HCT116 (cell line): ENCODE measurements at regions not wholly inside any gene's neighbourhood (a gene's known extent, or its start where the extent isn't known, plus 50 kb on each side); places are given as distances from the start of the nearest gene placed in this dataset.

Source experiments
- ATAC-seq: fragments of 200-7000 bp; cut with Tn5 transposase; 2 replicates; pipeline ENCODE4 v1.9.1; 2020; ENCODE audit warnings: mild to moderate bottlenecking, moderate library complexity
- BruUV-seq: library from RNA; stranded (reverse); fragments of 400-500 nt; replicated peaks from 2 replicates; lab custom pipeline; 2021; lab: Mats Ljungman, UMichigan
- CTCF ChIA-PET: fragments of 300-600 bp; sonication (Branson Sonifier 250); formaldehyde crosslinking; loops from one replicate; lab custom pipeline; 2021; ENCODE audit warnings: antibody characterized with exemption; lab: Charles Lee
- POLR2A ChIA-PET: fragments of 300-600, 350-600 bp; sonication (Branson Sonifier 250); formaldehyde crosslinking; loops from one replicate; lab custom pipeline; 2021; ENCODE audit warnings: antibody characterized with exemption; lab: Charles Lee
- RAD21 ChIA-PET, 2 experiments: fragments of 300-600 bp; sonication (Branson Sonifier 250); formaldehyde crosslinking; loops; one replicate each; lab custom pipeline; 2023; ENCODE audit warnings: low total read pairs in 2 of 2; ENCODE audit not compliant: uncharacterized antibody in 2 of 2, unreplicated experiment in 2 of 2, low non-redundant PET in 1 of 2; lab: Charles Lee
- DNase-seq: peaks from one replicate; pipeline ENCODE4 v3.0.0-alpha.2; 2010; ENCODE audit warnings: low read depth, low spot score
- H2AFZ ChIP-seq: fragments of 200-600 bp; shearing (Covaris generic), sonication (generic); 2 replicates; pipeline ENCODE4 v1.6.1; 2017; ENCODE audit warnings: low read depth, mixed run types, mixed read lengths, antibody characterized with exemption, low read length; ENCODE audit not compliant: poor library complexity, severe bottlenecking
- H3K27ac ChIP-seq: 2 replicates; pipeline ENCODE4 v1.5.1; 2012; ENCODE audit warnings: low read depth, low read length
- H3K27me3 ChIP-seq: fragments of 200-600 bp; sonication (generic); 2 replicates; pipeline ENCODE4 v1.6.1; 2016; ENCODE audit warnings: mixed run types, low read length, mixed read lengths; ENCODE audit not compliant: insufficient read depth
- H3K36me3 ChIP-seq, 2 experiments: fragments of 200-500 bp in 1 of 2; fragments of 200-600 bp in 1 of 2; sonication (Bioruptor generic) in 1 of 2; sonication (generic) in 1 of 2; 2 replicates each; pipeline versions ENCODE4 v1.5.1 to v1.6.1; 2014 to 2016; ENCODE audit warnings: low read length in 2 of 2, inconsistent platforms in 1 of 2, mixed read lengths in 1 of 2, mixed run types in 1 of 2; ENCODE audit not compliant: insufficient read depth in 2 of 2, control insufficient read depth in 1 of 2
- H3K4me1 ChIP-seq, 2 experiments: fragments of 200-600 bp in 1 of 2; sonication (generic) in 1 of 2; 2 replicates each; pipeline versions ENCODE4 v1.5.1 to v1.6.1; 2012 to 2017; ENCODE audit warnings: low read length in 2 of 2, inconsistent platforms in 1 of 2, mild to moderate bottlenecking in 1 of 2, mixed read lengths in 1 of 2, mixed run types in 1 of 2, moderate library complexity in 1 of 2; ENCODE audit not compliant: insufficient read depth in 2 of 2, control insufficient read depth in 1 of 2
- H3K4me2 ChIP-seq: fragments of 200-600 bp; sonication (generic); 2 replicates; pipeline ENCODE4 v1.6.1; 2017; ENCODE audit warnings: mixed run types, low read length, mixed read lengths
- H3K4me3 ChIP-seq, 2 experiments: fragments of 200-600 bp in 1 of 2; sonication (generic) in 1 of 2; replicated peaks in 1 of 2; 2 replicates each; pipeline ENCODE4 v1.5.1; 2011 to 2016; ENCODE audit warnings: low read length in 2 of 2, control low read depth in 1 of 2, low read depth in 1 of 2, mild to moderate bottlenecking in 1 of 2, mixed read lengths in 1 of 2, mixed run types in 1 of 2
- H3K79me2 ChIP-seq: fragments of 200-600 bp; sonication (generic); 2 replicates; pipeline ENCODE4 v1.6.1; 2017; ENCODE audit warnings: mild to moderate bottlenecking, mixed run types, low read length, moderate library complexity, mixed read lengths; ENCODE audit not compliant: insufficient read depth
- H3K9ac ChIP-seq: fragments of 200-600 bp; sonication (generic); 2 replicates; pipeline ENCODE4 v1.6.1; 2016; ENCODE audit warnings: low read length, mixed read lengths
- H3K9me2 ChIP-seq: fragments of 200-600 bp; sonication (generic), shearing (Covaris generic); 2 replicates; pipeline ENCODE4 v1.6.1; 2017; ENCODE audit warnings: mixed run types, mild to moderate bottlenecking, moderate library complexity; ENCODE audit not compliant: insufficient read depth
- H3K9me3 ChIP-seq, 2 experiments: fragments of 200-500 bp in 1 of 2; fragments of 200-600 bp in 1 of 2; sonication (Bioruptor generic) in 1 of 2; sonication (generic) in 1 of 2; 2 replicates each; pipeline ENCODE4 v1.6.1; 2014 to 2017; ENCODE audit warnings: low read length in 2 of 2, mixed read lengths in 2 of 2, inconsistent platforms in 1 of 2, low read depth in 1 of 2, mild to moderate bottlenecking in 1 of 2, mixed run types in 1 of 2, moderate library complexity in 1 of 2; ENCODE audit not compliant: control insufficient read depth in 1 of 2, insufficient read depth in 1 of 2
- H4K20me1 ChIP-seq: fragments of 200-600 bp; sonication (generic), shearing (Covaris generic); 2 replicates; pipeline ENCODE4 v1.6.1; 2017; ENCODE audit warnings: mixed run types, mild to moderate bottlenecking, moderate library complexity; ENCODE audit not compliant: insufficient read depth
- EGR1 ChIP-seq: IDR thresholded peaks from 2 replicates; pipeline ENCODE4 v1.6.1; 2012; ENCODE audit warnings: low read depth
- EZH2 ChIP-seq: fragments of 200-600 bp; sonication (generic); IDR thresholded peaks from 2 replicates; pipeline ENCODE4 v1.6.1; 2017; ENCODE audit warnings: antibody characterized with exemption, mixed run types
- EZH2phosphoT487 ChIP-seq: fragments of 200-600 bp; IDR thresholded peaks from 2 replicates; pipeline ENCODE4 v1.6.1; 2018; ENCODE audit warnings: antibody characterized with exemption, borderline replicate concordance
- FOSL1 ChIP-seq: IDR thresholded peaks from 2 replicates; pipeline ENCODE4 v1.6.1; 2012; ENCODE audit warnings: low read depth
- JUND ChIP-seq: IDR thresholded peaks from 2 replicates; pipeline ENCODE4 v1.6.1; 2012
- POLR2A ChIP-seq: IDR thresholded peaks from 2 replicates; pipeline ENCODE4 v1.7.0; 2011; ENCODE audit warnings: borderline replicate concordance; ENCODE audit not compliant: insufficient read depth, insufficient read length; ENCODE audit errors: extremely low read depth
- RAD21 ChIP-seq: IDR thresholded peaks from 2 replicates; pipeline ENCODE4 v1.6.1; 2012; ENCODE audit warnings: low read depth, mild to moderate bottlenecking
- SP1 ChIP-seq: IDR thresholded peaks from 2 replicates; pipeline ENCODE4 v1.6.1; 2012; ENCODE audit warnings: low read depth
- YY1 ChIP-seq: IDR thresholded peaks from 2 replicates; pipeline ENCODE4 v1.6.1; 2011; ENCODE audit warnings: low read length, low read depth, moderate library complexity, mild to moderate bottlenecking; ENCODE audit not compliant: insufficient replicate concordance; ENCODE audit errors: extremely low read depth
- intact Hi-C: fragments of 100-400 bp; cut with micrococcal nuclease; formaldehyde crosslinking; loops from 2 replicates; pipeline ENCODE4 v1.10.0; 2022
- TF ChIP-seq, protein P1 (sequence below), 3 experiments: fragments of 200-600 bp in 1 of 3; sonication (generic) in 1 of 3; IDR thresholded peaks in 2 of 3; conservative IDR thresholded peaks in 1 of 3; 2 replicates each; pipeline ENCODE4 v1.5.1; 2012 to 2017; ENCODE audit warnings: low read depth in 2 of 3, low read length in 2 of 3, antibody characterized with exemption in 1 of 3, borderline replicate concordance in 1 of 3, control low read depth in 1 of 3, mild to moderate bottlenecking in 1 of 3, mixed read lengths in 1 of 3, mixed run types in 1 of 3, moderate library complexity in 1 of 3; ENCODE audit not compliant: insufficient read depth in 1 of 3
- TF ChIP-seq, protein P2 (sequence below): IDR thresholded peaks from 2 replicates; pipeline ENCODE4 v1.6.1; 2012
- TF ChIP-seq, protein P3 (sequence below): IDR thresholded peaks from 2 replicates; pipeline ENCODE4 v1.6.1; 2012; ENCODE audit warnings: low read depth

DNA sequence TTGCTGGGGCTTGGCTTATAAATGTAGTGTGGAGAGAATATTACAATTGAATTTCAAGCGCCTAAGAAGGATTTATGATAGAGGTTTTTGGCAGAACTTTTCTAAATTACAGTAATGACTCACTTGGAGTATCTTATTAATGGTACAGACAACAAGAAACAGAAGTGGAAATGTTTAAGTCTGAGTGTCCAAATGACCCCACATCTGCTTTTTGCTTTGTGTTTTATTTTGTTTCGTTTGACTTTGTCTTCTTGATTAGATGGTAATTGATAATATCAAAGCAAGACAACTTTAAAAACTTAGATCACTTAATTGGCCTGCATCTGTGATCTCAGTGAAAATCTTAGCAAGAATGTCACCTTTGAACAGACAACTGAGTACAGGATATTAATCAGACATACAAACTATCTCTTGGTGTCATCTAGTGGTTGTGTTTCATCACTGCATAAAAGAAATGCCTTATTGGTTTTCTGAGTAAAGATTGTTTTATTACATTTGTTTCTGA is 577.4 kb downstream of the ISL1 start:
- no peaks in the 10 kb centered on the region for H4K20me1 ChIP-seq
- ChIA-PET RAD21 (no interaction called here), POLR2A (no interaction called here), CTCF (interaction anchor here (0.8 kb wide), 2 partner anchors 600 to 1001 kb away, joined by 3 read pairs; no protein-coding TSS in a partner anchor)
- TF ChIP-seq EZH2phosphoT487 (no peak), EGR1 (no peak), YY1 (no peak), SP1 (no peak), EZH2 (no peak), JUND (no peak), RAD21 (peak; percentile 65), FOSL1 (no peak), POLR2A (no peak)
- TF ChIP-seq, protein P1, sequence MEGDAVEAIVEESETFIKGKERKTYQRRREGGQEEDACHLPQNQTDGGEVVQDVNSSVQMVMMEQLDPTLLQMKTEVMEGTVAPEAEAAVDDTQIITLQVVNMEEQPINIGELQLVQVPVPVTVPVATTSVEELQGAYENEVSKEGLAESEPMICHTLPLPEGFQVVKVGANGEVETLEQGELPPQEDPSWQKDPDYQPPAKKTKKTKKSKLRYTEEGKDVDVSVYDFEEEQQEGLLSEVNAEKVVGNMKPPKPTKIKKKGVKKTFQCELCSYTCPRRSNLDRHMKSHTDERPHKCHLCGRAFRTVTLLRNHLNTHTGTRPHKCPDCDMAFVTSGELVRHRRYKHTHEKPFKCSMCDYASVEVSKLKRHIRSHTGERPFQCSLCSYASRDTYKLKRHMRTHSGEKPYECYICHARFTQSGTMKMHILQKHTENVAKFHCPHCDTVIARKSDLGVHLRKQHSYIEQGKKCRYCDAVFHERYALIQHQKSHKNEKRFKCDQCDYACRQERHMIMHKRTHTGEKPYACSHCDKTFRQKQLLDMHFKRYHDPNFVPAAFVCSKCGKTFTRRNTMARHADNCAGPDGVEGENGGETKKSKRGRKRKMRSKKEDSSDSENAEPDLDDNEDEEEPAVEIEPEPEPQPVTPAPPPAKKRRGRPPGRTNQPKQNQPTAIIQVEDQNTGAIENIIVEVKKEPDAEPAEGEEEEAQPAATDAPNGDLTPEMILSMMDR (IDR thresholded peaks at IDR 0.05 in 2 of 3, conservative IDR thresholded peaks at IDR 0.05 in 1 of 3; ENCODE audit: borderline replicate concordance in 1 of 3, insufficient read depth in 1 of 3, low read depth in 2 of 3, low read length in 2 of 3), result peak; percentile 31 to 56 (median 38); a peak in 4 of 6 replicates
- TF ChIP-seq, protein P2, sequence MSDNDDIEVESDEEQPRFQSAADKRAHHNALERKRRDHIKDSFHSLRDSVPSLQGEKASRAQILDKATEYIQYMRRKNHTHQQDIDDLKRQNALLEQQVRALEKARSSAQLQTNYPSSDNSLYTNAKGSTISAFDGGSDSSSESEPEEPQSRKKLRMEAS, result no peak
- TF ChIP-seq, protein P3, sequence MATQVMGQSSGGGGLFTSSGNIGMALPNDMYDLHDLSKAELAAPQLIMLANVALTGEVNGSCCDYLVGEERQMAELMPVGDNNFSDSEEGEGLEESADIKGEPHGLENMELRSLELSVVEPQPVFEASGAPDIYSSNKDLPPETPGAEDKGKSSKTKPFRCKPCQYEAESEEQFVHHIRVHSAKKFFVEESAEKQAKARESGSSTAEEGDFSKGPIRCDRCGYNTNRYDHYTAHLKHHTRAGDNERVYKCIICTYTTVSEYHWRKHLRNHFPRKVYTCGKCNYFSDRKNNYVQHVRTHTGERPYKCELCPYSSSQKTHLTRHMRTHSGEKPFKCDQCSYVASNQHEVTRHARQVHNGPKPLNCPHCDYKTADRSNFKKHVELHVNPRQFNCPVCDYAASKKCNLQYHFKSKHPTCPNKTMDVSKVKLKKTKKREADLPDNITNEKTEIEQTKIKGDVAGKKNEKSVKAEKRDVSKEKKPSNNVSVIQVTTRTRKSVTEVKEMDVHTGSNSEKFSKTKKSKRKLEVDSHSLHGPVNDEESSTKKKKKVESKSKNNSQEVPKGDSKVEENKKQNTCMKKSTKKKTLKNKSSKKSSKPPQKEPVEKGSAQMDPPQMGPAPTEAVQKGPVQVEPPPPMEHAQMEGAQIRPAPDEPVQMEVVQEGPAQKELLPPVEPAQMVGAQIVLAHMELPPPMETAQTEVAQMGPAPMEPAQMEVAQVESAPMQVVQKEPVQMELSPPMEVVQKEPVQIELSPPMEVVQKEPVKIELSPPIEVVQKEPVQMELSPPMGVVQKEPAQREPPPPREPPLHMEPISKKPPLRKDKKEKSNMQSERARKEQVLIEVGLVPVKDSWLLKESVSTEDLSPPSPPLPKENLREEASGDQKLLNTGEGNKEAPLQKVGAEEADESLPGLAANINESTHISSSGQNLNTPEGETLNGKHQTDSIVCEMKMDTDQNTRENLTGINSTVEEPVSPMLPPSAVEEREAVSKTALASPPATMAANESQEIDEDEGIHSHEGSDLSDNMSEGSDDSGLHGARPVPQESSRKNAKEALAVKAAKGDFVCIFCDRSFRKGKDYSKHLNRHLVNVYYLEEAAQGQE, result no peak
- no peaks in the 10 kb centered on the region for H3K9me2 ChIP-seq
- DNase-seq (peak; percentile 7), ATAC-seq (peak; percentile 60)
- H3K4me2 ChIP-seq, result no peak overlapping the region
- intact Hi-C loops, result loop anchor here (2.0 to 5.0 kb wide), 2 partner anchors 578 to 998 kb away; partner anchors contain the start of gene ISL1
- no peaks in the 10 kb centered on the region for H3K4me1 ChIP-seq
- H3K9ac ChIP-seq, result no peak overlapping the region
- no peak overlapping the region for H3K27ac ChIP-seq
- H3K79me2 ChIP-seq, result no peaks in the 10 kb centered on the region
- no peaks in the 10 kb centered on the region for H3K27me3 ChIP-seq
- H2AFZ ChIP-seq, result no peak overlapping the region
- no TSS peak for BruUV-seq
- H3K36me3 ChIP-seq, result no peaks in the 10 kb centered on the region
- H3K9me3 ChIP-seq, result no peaks in the 10 kb centered on the region
- no peak overlapping the region for H3K4me3 ChIP-seq
